ENCODE measurements at regions not wholly inside any gene's neighbourhood (a gene's known extent, or its start where the extent isn't known, plus 50 kb on each side); places are given as distances from the start of the nearest gene placed in this dataset.

- TF ChIP-seq, protein P1, sequence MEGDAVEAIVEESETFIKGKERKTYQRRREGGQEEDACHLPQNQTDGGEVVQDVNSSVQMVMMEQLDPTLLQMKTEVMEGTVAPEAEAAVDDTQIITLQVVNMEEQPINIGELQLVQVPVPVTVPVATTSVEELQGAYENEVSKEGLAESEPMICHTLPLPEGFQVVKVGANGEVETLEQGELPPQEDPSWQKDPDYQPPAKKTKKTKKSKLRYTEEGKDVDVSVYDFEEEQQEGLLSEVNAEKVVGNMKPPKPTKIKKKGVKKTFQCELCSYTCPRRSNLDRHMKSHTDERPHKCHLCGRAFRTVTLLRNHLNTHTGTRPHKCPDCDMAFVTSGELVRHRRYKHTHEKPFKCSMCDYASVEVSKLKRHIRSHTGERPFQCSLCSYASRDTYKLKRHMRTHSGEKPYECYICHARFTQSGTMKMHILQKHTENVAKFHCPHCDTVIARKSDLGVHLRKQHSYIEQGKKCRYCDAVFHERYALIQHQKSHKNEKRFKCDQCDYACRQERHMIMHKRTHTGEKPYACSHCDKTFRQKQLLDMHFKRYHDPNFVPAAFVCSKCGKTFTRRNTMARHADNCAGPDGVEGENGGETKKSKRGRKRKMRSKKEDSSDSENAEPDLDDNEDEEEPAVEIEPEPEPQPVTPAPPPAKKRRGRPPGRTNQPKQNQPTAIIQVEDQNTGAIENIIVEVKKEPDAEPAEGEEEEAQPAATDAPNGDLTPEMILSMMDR (IDR thresholded peaks at IDR 0.05), result no peak
- TF ChIP-seq POLR2A (IDR thresholded peaks at IDR 0.05) (no peak), EP300 (IDR thresholded peaks at IDR 0.05) (no peak), POLR2AphosphoS5 (IDR thresholded peaks at IDR 0.05) (no peak)
Measured at GRCh38 chr14:49986343-49987014, 93.6 kb downstream of the ARF6 start.
